ENCODE measurements at regions not wholly inside any gene's neighbourhood (a gene's known extent, or its start where the extent isn't known, plus 50 kb on each side); places are given as distances from the start of the nearest gene placed in this dataset.
A peak's percentile ranks its signal among the peaks of the same experiment; 100 is the strongest.
"Not testable (repeated sequence)": the region's sequence is repeated elsewhere in the genome, so short reads cannot be mapped to it uniquely, and the experiment has no call there.

- TF ChIP-seq, protein P1, sequence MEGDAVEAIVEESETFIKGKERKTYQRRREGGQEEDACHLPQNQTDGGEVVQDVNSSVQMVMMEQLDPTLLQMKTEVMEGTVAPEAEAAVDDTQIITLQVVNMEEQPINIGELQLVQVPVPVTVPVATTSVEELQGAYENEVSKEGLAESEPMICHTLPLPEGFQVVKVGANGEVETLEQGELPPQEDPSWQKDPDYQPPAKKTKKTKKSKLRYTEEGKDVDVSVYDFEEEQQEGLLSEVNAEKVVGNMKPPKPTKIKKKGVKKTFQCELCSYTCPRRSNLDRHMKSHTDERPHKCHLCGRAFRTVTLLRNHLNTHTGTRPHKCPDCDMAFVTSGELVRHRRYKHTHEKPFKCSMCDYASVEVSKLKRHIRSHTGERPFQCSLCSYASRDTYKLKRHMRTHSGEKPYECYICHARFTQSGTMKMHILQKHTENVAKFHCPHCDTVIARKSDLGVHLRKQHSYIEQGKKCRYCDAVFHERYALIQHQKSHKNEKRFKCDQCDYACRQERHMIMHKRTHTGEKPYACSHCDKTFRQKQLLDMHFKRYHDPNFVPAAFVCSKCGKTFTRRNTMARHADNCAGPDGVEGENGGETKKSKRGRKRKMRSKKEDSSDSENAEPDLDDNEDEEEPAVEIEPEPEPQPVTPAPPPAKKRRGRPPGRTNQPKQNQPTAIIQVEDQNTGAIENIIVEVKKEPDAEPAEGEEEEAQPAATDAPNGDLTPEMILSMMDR (IDR thresholded peaks at IDR 0.05) = no peak
- H3K9me3 ChIP-seq = no peaks in the 10 kb centered on the region
- DNase-seq = no peak
- H3K4me1 ChIP-seq (ENCODE audit: low read depth) = no peaks in the 10 kb centered on the region
- ATAC-seq = no peak
- H3K36me3 ChIP-seq (ENCODE audit: low read depth) = no peaks in the 10 kb centered on the region
- no peak overlapping the region for H3K4me3 ChIP-seq
- intact Hi-C loops (cut with DNase I, micrococcal nuclease) = loop anchor here in 1 of 2 donors (10.0 kb wide), 1 partner anchor 717 kb away; no protein-coding TSS in a partner anchor
These were observed 495.2 kb downstream of the DIRAS2 start for GRCh38 chr9:90147426-90147825.

DNA sequence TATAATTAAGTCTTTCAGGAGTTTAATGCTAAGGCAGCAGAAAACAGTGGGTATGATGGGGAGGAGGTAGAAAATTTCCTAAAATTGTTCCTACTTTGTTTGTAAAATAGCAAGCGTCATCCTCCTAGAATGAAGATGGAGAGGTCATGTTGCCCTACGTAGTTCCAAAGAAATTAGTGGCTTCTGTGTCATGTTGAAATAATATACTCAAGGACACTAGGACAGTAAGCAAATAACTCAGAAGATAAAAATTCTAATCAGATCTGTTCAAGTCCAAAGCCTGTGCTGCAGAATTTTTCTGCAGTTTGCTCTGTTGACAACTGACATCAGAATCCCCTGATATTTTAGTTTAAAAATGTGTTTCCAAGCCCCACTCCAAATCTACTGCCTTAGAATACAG, 486.3 kb downstream of the DIRAS2 start:
- intact Hi-C loops (cut with DNase I, micrococcal nuclease) = no loop called here
- ATAC-seq = no peak
- no peak for DNase-seq
- TF ChIP-seq, protein P1 (IDR thresholded peaks at IDR 0.05) = no peak
- Histone ChIP-seq H3K9me3 (no peaks in the 10 kb centered on the region), H3K4me3 (no peak overlapping the region), H3K4me1 (ENCODE audit: low read depth) (no peaks in the 10 kb centered on the region), H3K36me3 (ENCODE audit: low read depth) (no peaks in the 10 kb centered on the region)

DNA sequence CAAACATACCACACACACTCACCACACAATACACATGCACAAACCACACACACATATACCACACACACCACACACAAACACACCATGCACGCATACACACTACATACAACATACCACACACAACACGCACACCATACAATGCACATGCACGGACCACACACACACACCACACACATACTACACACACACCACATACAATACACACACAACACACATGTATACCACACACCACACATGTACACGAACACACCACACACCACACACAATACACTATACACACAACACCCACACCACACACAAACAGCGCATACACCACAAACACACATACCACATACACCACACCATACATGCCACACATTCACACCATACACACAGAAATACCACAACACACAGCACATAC, 480.3 kb downstream of the DIRAS2 start:
- ATAC-seq = no peak

GRCh38 chr9:90162819-90163218, 479.8 kb downstream of the DIRAS2 start:
- H3K4me1 ChIP-seq (ENCODE audit: low read depth) = peaks cover 15% of the 10 kb centered on the region
- intact Hi-C loops (cut with DNase I, micrococcal nuclease) = no loop called here
- ATAC-seq = peak; percentile 78
- TF ChIP-seq, protein P1 (IDR thresholded peaks at IDR 0.05) = no peak
- no peaks in the 10 kb centered on the region for H3K9me3 ChIP-seq
- H3K4me3 ChIP-seq = no peak overlapping the region
- peak in 2 of 3 donors; percentile 53 to 55 for DNase-seq
- H3K36me3 ChIP-seq (ENCODE audit: low read depth) = no peaks in the 10 kb centered on the region

More for the DNA sequence above, 480.3 kb downstream of the DIRAS2 start:
- TF ChIP-seq, protein P1 (IDR thresholded peaks at IDR 0.05) = no peak
- Histone ChIP-seq H3K4me3 (no peak overlapping the region), H3K4me1 (ENCODE audit: low read depth) (peaks cover 15% of the 10 kb centered on the region), H3K36me3 (ENCODE audit: low read depth) (no peaks in the 10 kb centered on the region), H3K9me3 (no peaks in the 10 kb centered on the region)
- DNase-seq = no peak
- intact Hi-C loops (cut with DNase I, micrococcal nuclease) = no loop called here

DNA sequence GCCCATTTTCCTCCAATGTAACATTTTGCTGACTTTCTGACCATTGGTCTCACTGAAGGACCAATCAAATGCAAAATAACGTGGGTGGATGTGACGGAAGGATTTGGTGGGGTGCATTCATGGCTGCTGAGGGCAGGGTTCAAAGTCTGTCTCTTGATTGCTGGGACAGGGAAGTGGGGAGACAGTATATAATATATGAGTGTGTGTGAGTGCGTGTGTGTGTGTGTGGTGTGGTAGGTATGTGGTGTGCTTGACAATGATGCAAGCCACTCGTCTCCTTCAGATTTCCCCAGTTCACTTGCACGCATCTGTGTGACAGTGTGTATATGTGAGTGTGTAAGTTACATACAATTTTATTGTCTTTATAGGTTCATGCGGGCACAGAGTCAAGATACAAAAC, 477.3 kb downstream of the DIRAS2 start:
- ATAC-seq (peak; percentile 85), DNase-seq (peak in 2 of 3 donors; percentile 45 to 85)
- peaks cover 20% of the 10 kb centered on the region for H3K4me1 ChIP-seq (ENCODE audit: low read depth)
- intact Hi-C loops (cut with DNase I, micrococcal nuclease) = no loop called here
- H3K9me3 ChIP-seq = no peaks in the 10 kb centered on the region
- TF ChIP-seq, protein P1 (IDR thresholded peaks at IDR 0.05) = no peak
- no peak overlapping the region for H3K4me3 ChIP-seq
- H3K36me3 ChIP-seq (ENCODE audit: low read depth) = no peaks in the 10 kb centered on the region

GRCh38 chr9:90166374-90166773, 476.2 kb downstream of the DIRAS2 start:
- intact Hi-C loops (cut with DNase I, micrococcal nuclease); H3K9me3 ChIP-seq; DNase-seq; ATAC-seq; H3K36me3 ChIP-seq (ENCODE audit: low read depth); H3K4me3 ChIP-seq: not testable (repeated sequence)
- H3K4me1 ChIP-seq (ENCODE audit: low read depth) = peaks cover 20% of the 10 kb centered on the region
